GM06990 (cell line): ENCODE measurements at regions not wholly inside any gene's neighbourhood (a gene's known extent, or its start where the extent isn't known, plus 50 kb on each side); places are given as distances from the start of the nearest gene placed in this dataset.
"Not testable (repeated sequence)": the region's sequence is repeated elsewhere in the genome, so short reads cannot be mapped to it uniquely, and the experiment has no call there.

ENCODE experiments used
- DNase-seq: peaks from one replicate; pipeline ENCODE4 v3.0.0-alpha.2; 2011; ENCODE audit not compliant: insufficient read length; ENCODE audit errors: extremely low read depth
- H3K27me3 ChIP-seq: replicated peaks from 2 replicates; pipeline ENCODE4 v1.6.0; 2011; ENCODE audit warnings: low read length; ENCODE audit not compliant: control insufficient read depth, insufficient read depth
- H3K36me3 ChIP-seq: 2 replicates; pipeline ENCODE4 v1.5.1; 2011; ENCODE audit warnings: low read length; ENCODE audit not compliant: control insufficient read depth, insufficient read depth
- H3K4me3 ChIP-seq: replicated peaks from 2 replicates; pipeline ENCODE4 v1.5.1; 2011; ENCODE audit warnings: low read depth, mild to moderate bottlenecking, control low read depth, low read length
- TF ChIP-seq, protein P1 (sequence below): IDR thresholded peaks from 2 replicates; pipeline ENCODE4 v1.5.1; 2011; ENCODE audit warnings: low read length, control low read depth, mild to moderate bottlenecking, inconsistent platforms; ENCODE audit not compliant: insufficient read depth, poor library complexity, severe bottlenecking

DNA sequence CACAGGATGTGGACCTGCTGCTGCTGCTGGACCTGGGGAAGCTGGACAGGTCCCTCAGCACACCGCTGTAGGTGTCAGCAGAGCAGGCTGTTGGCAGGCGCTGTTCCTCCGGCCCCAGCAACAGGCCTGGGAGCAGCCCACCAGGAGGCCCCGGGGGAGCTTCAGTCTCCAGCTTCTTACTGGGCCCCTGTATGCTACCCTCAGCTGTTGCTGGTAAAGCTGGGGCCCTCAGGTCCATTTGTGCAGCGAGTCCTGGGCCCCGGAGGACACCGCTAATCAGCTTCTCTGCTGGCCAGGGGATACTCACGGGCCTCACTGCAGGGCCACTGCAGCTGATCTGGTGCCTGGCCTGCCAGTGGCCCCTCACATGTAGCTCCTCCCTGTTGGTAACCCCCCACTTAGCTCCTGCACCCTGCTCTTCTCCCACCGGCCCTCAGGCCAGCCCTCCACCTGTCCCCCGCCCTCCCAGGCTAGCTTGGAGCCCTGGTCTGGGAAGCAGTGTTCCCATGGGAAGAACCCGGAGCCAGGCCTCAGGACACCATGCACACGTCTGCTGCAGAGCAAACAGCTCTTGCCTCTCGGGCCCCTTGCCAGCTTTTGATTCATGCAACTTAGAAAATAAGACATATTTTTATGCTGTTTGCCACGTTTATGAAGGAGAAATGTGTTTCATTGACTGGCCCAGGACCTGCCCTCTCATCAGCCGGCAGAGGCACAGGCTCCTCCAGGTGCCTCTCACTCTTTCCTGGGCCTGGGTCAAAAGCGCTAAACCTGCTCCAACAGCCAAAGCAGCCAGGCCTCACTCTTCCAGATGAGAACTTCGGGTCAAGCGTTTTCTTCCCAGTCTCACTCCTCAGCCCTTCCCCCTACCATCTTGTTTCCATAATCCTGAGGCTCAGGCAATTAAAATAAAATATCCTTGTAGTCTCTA is 61.0 kb upstream of the ADAMTS2 start:
- H3K27me3 ChIP-seq: no peaks in the 10 kb centered on the region
- H3K4me3 ChIP-seq: no peak overlapping the region
- no peaks in the 10 kb centered on the region for H3K36me3 ChIP-seq
- DNase-seq: no peak
- TF ChIP-seq, protein P1, sequence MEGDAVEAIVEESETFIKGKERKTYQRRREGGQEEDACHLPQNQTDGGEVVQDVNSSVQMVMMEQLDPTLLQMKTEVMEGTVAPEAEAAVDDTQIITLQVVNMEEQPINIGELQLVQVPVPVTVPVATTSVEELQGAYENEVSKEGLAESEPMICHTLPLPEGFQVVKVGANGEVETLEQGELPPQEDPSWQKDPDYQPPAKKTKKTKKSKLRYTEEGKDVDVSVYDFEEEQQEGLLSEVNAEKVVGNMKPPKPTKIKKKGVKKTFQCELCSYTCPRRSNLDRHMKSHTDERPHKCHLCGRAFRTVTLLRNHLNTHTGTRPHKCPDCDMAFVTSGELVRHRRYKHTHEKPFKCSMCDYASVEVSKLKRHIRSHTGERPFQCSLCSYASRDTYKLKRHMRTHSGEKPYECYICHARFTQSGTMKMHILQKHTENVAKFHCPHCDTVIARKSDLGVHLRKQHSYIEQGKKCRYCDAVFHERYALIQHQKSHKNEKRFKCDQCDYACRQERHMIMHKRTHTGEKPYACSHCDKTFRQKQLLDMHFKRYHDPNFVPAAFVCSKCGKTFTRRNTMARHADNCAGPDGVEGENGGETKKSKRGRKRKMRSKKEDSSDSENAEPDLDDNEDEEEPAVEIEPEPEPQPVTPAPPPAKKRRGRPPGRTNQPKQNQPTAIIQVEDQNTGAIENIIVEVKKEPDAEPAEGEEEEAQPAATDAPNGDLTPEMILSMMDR: no peak

DNA sequence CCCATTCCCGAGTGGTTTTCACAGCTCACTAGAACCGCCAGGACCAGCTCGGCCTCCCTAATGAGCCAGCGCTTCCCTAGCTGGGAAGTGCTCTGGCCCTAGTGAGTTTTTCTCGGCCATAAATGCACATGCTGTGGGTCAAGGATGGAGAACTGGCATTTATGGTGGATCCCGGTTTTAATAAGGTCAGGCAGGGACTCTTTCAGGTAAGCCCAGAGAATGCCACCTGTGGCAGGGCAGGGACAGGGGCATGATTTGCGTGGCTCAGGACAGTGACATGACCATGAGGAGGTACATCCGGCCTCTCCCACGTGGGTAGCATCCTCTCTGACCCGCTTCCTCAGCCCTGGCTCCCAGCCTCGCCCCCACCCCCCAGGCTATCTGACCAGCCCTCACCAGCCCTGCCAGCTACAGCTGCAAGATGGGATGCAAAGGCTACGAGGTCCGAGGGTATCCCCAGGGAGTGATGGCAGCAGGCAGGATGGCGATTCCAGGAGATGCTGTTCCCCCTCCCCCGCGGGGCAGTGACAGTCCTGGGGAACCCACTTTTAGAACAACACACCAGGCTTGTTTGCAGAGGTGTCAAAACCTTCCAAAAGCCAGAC is 60.3 kb upstream of the ADAMTS2 start:
- H3K36me3 ChIP-seq: no peaks in the 10 kb centered on the region
- H3K27me3 ChIP-seq: no peaks in the 10 kb centered on the region
- no peak for DNase-seq
- TF ChIP-seq, protein P1: no peak
- no peak overlapping the region for H3K4me3 ChIP-seq

DNA sequence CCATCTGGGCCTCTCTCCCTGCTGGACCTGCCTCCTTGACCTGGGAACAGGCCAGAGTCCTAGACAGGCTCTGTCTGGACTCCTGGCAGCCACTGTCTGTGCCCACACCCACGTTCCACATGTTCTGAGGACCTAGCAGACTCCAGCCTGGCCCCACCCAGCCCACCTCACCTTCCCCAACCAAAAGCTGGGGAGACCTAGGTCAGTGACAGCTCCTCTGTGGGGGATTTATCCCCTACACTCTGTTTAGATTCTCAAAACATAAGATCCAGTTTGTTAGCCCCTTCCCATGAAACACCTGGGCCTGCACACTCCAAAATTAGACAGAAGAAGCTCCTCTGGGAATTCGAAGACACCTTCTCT is 59.8 kb upstream of the ADAMTS2 start:
- DNase-seq: no peak
- TF ChIP-seq, protein P1: no peak
- H3K27me3 ChIP-seq: no peaks in the 10 kb centered on the region
- no peaks in the 10 kb centered on the region for H3K36me3 ChIP-seq
- H3K4me3 ChIP-seq: no peak overlapping the region

DNA sequence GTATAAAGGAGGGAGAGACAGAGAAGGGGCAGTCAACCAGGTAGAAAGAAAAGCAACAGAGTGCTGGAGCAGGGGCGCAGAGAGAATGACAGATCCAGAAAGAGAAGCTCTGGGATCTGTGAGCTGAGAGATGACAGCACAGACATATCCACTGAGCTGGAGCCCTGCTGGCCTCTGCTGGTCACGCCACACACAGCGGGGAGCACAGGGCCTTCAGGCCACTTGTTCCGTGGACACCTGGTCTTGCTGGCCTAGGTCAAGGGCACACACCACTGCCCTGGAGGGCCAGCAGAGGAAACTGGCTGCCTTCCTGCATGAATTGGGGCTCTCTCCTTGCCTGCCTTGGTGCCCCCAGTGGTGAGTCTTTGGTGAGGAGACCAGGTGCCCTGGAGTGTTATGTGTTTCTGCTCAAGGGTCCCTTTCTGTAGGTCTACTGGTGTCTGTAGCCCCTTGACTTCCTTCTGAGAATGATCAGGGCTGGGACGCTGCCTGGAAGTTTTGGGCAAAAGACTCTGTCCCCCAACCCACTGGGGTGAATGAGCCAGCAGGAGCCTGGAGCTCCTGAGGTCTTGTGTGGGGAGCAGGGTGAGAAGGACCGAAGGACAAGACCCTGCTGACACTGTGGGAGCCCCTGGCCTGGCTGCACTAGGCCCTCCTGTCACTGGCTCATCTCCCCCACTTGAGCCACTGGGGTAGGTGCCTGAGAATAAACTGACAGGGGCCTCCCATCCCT is 59.2 kb upstream of the ADAMTS2 start:
- no peaks in the 10 kb centered on the region for H3K36me3 ChIP-seq
- H3K27me3 ChIP-seq: no peaks in the 10 kb centered on the region
- DNase-seq: no peak
- no peak overlapping the region for H3K4me3 ChIP-seq
- TF ChIP-seq, protein P1: no peak

DNA sequence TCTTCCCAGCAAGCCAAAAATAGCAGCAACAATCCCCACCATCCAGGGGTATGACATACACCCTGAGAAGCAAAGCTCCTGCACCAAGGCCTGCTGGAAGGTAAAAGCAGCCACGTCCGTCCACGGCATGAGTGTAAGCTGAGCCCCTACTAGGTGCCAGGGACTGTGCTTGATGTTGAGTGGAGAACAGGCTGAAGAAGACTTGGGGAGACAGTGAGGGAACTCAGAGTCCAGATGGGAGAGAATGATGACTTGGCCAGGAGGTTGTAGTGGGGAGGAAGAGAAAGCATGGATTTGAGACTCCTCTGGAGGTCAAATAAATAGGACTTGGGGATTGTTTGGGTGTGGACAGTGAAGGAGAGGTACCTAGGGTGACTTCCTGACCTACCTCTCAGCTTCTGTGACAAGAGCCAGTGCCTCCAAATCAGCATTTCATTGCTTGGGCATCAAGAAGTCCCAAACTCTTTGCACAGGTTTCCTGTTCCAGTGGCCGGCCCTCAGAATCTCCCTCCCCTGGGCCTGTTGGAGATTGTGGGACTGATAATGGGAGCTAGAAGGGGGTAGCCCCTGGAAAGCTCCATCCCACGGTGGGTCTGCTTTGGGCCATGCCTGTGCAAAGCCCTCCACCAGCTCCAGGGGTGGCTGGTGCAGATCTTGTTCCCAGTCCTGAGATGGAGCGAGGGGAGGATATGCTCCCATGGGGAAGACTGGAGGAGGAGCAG is 58.3 kb upstream of the ADAMTS2 start:
- H3K36me3 ChIP-seq: no peaks in the 10 kb centered on the region

DNA sequence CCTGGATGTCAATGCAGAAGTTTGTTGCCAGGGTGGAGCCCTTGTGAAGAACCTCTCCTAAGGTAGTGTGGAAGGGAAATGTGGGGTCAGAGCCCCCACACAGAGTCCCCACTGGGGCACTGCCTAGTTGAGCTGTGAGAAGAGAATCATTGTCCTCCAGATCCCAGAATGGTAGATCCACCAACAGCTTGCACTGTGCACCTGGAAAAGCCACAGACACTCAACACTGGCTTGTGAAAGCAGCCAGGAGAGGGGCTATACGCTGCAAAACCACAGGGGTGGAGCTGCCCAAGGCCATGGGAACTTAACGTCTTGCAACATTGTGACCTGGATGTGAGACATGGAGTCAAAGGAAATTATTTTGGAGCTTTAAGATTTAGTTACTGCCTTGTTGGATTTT is 55.2 kb upstream of the ADAMTS2 start:
- H3K4me3 ChIP-seq, DNase-seq, H3K27me3 ChIP-seq, H3K36me3 ChIP-seq: not testable (repeated sequence)

More for the DNA sequence above, 58.3 kb upstream of the ADAMTS2 start:
- no peak overlapping the region for H3K4me3 ChIP-seq
- TF ChIP-seq, protein P1: no peak
- no peak for DNase-seq
- no peaks in the 10 kb centered on the region for H3K27me3 ChIP-seq
